Myocyte (in vitro differentiated cells): ENCODE measurements at regions not wholly inside any gene's neighbourhood (a gene's known extent, or its start where the extent isn't known, plus 50 kb on each side); places are given as distances from the start of the nearest gene placed in this dataset.

ENCODE experiments used
- DNase-seq: peaks from one replicate; pipeline ENCODE4 v3.0.0-alpha.2; 2012; ENCODE audit warnings: low read depth

- peak; percentile 17 for DNase-seq
Observed at GRCh38 chr5:107218457-107219193, 452.1 kb downstream of the EFNA5 start.

DNA sequence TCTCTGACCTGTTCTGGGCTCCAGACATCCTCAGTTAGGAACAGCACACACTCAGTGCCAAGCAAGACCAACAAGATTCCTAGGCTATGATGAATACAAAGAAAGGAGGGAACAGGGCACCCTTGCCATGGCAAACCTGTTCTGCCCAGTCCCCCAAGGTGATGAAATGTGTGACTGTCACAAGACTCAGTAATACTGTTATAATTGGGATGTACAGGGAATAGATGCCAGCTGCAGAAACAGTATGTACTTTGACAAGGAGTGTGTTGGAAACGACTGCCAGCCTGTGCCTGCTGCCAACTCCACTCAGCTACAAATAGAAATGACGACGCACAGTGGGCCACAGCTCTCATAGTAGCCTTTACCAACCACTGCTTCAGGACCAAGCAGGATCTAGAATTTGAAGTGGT is 453.0 kb downstream of the EFNA5 start:
- peak; percentile 64 for DNase-seq

DNA sequence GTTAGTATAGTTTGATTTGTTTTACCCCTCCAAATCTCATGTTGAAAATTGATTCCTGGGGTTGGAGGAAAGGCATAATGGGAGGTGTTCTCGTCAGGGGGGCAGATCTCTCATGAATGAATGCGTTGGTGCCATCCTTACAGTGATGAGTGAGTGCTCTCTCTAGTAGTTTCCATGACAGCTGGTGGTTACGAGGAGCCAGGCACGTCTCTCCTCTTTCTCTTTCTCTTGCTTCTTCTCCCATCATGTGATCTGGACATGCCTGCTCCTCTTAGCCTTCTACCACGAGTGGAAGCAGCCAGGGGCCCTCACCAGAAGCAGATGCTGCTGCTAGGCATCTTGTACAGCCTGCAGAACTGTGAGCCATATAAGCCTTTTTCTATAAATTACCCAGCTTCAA is 454.1 kb downstream of the EFNA5 start:
- DNase-seq, result no peak

DNA sequence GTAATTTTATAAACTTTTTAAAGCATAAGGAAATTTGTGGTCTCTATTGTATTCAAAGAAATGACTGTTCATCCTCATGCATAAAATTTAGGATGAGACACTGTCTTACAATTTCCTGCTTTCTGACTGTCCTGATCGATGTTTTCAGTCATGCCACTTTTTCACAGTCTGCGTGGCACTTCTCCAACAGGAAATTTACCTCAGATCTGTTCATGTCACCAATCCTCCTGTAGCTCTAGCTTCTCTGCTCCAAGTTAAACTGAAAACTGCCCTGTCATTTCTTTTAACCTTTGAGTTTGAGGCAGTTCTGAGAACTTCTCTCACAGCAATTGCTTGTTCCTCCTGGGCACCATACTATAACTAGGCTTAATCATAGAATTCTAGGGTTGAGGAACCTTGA is 455.1 kb downstream of the EFNA5 start:
- DNase-seq, result no peak

GRCh38 chr5:107213025-107213424 is 457.7 kb downstream of the EFNA5 start:
- no peak for DNase-seq

DNA sequence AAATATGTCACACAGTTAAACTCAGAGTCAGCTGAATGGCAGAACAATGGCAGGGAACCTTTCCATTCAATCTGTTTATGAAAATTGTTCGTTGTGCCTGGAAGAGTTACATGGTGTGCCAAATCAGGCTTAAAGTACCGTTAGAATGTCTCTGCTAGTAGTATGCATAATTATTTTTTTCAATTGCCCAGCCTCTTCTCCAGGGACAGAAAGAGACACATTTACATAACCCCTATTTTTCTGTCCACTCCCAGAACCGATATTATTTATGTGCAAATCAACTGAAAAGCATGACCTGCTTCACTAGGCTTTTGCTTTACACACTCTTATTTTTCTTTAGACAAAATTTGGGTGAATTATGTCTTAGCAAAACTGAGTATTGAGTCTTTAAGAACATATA is 459.1 kb downstream of the EFNA5 start:
- DNase-seq, result no peak

- DNase-seq, result no peak
Observed at GRCh38 chr5:107208867-107209266, 461.9 kb downstream of the EFNA5 start.

GRCh38 chr5:107204413-107204812 is 466.3 kb downstream of the EFNA5 start:
- no peak for DNase-seq

DNA sequence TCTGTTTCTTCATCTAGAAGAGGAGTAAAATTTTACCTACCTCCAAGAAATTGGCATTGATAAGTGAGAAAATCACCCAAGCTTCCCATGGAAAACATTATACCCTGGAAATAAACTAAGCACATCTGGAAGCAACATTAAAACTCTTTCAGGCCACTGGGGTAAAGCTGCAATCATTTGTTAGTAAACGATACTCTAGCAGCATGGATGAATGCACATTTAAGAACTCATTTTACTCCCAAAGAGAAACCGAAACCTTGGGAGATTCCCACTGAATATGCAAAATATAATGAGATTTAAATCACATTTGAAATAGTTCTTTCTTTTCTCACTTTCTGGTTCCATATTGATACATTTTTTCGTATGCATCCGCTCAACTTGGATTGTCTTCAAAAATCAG is 467.5 kb downstream of the EFNA5 start:
- DNase-seq, result no peak

GRCh38 chr5:107199756-107200155 is 471.0 kb downstream of the EFNA5 start:
- no peak for DNase-seq

- no peak for DNase-seq
Observed at GRCh38 chr5:107196500-107197059, 474.2 kb downstream of the EFNA5 start.

- no peak for DNase-seq
Observed at GRCh38 chr5:107195890-107196395, 474.8 kb downstream of the EFNA5 start.

- peak; percentile 55 for DNase-seq
Observed at GRCh38 chr5:107184871-107185270, 485.9 kb downstream of the EFNA5 start.

DNA sequence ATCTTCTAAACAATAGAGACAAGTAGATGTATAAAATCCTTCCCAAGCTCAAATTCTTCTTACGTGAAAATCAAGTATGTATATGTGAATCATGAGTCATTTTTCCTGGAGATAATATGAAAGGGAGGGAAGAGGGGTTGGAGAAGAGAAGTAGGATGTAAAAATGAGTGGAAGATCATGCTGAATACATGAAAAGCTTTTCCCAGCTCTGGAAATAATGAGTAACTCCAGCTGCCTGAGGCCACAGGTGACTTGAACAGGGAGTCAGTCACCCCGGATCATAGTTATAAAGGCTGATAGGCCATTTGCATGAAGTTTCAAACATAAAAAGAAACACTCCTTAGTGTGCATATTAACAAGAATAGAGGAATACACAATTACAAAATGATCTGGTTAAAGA is 486.7 kb downstream of the EFNA5 start:
- DNase-seq, result peak; percentile 9

GRCh38 chr5:107170620-107171019 is 500.1 kb downstream of the EFNA5 start:
- no peak for DNase-seq

DNA sequence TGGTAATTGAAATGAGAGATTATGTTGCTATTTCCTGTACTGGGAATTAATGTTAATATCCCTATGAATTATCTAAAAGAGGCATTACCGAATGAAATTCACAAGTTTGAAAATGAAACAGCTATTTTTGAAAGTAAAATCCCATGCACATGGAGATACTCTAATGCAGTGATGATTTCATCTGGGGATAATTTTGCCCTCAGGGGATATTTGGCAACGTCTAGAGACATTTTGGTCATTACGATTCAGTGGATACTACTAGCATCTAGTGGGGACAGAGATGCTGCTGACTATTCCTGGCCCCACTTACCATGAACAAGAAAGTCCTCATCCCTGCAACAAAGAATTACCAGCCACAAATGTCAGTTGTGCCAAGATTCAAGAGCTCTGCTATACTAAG is 500.9 kb downstream of the EFNA5 start:
- no peak for DNase-seq

DNA sequence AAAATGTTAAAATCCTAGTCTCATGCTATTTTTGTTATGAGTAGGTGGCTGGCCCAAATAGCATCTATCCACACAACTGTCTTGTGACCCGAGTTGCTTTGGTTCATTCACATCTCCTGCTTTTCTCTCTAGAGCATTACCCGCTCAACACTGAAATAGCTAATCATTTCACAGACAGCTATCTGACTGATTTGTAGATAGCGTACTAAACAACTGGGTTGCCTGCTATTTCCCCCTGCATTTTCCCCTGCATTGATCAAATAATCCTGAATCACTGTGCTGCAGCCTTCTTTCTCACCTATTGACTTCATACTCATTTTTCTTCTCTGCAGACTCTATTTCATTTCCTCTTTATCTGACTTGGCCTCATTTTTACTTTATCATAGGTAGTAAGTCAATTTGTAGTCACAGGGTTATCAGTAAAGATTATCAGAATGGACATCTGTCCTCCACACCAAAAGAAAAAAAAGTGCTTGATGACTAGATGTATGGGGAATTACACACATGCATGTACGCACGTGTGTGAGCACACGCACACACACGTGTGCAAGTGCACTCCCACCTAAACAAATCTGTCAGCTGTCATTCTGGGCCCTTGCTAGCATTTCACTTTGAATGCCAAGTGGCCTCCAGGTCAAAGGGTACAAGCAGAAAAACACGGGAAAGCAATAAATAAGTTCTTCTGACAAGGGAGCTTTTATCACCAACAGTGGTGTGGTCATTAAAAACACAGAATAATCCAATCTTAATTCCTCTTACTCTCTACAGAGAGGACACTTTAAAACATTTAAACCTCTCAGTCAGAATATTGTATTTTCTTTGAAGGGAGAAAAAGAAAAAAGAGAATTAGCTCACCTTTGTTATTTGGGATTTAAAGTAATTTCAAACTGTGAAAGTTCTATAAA is 501.6 kb downstream of the EFNA5 start:
- no peak for DNase-seq

DNA sequence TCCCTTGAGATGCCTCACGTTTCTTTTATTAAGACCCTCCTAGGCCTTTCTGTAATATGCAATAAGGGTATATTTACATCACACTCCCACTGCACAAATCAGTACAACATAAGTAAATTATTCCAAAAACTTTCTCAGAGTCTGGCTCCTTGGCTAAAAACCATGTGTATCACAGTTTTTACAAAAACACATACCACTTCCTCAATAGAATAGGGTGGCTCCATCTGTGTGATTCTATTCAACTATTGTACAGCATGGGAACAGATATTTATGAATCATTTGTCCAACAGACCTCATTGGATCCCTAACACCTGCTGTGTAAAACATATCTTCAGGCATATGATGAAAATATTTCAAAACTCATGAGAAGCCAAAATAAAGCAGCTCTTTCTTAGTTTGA is 502.7 kb downstream of the EFNA5 start:
- DNase-seq, result no peak

- no peak for DNase-seq
Observed at GRCh38 chr5:107165296-107165695, 505.4 kb downstream of the EFNA5 start.

DNA sequence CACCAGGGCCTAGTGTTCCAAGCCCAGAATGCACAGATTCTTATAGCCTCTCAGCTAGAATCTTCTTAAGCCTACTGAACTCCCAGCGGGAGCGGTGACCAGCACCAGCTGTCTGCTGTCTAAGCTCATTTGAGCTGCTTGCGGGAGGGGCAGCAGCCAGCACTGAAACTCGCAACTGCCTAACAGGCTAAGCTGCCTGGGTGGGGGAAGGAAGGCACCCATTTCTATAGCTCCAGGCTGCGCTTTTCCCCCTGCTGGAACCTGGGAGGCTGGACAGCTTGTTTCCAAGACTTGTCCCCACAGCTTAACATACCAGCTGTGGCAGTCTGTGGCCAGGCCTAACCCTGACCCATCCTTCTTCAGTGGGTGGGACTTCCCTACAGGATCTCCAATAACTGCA is 512.9 kb downstream of the EFNA5 start:
- peak; percentile 32 for DNase-seq

DNA sequence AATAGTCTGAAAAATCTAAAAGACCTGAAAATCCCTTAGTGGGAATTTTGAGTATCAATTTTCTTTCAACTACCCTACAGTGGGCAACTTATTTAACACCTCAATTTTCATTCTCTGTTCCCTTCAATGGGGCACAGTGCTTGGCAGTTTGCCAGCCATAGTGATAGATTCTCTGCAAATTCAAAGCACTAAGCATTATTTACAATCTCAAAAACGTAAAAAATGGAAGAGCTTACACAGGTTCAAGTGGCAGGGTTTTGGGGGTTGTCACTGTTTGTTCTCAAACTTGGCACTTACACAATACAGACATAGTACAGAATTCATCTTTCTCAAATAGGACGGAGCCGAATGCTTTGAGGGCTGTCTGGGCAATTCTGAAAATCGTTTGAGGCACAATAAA is 515.0 kb downstream of the EFNA5 start:
- DNase-seq, result no peak

- no peak for DNase-seq
Observed at GRCh38 chr5:107154593-107154992, 516.1 kb downstream of the EFNA5 start.
